H9 (cell line): ENCODE measurements at regions not wholly inside any gene's neighbourhood (a gene's known extent, or its start where the extent isn't known, plus 50 kb on each side); places are given as distances from the start of the nearest gene placed in this dataset.
A peak's percentile ranks its signal among the peaks of the same experiment; 100 is the strongest.

Experiments used
- DNase-seq: peaks from one replicate; pipeline ENCODE4 v3.0.0-alpha.2; 2017
- H2AFZ ChIP-seq: one replicate; pipeline ENCODE4 v1.6.1; 2013; ENCODE audit warnings: mild to moderate bottlenecking, low read length, control low read depth, moderate library complexity
- H2AK5ac ChIP-seq: 2 replicates; pipeline ENCODE4 v1.6.1; 2013; ENCODE audit warnings: low read length, control low read depth, mixed read lengths; ENCODE audit not compliant: insufficient read length
- H2BK120ac ChIP-seq: one replicate; pipeline ENCODE4 v1.6.1; 2013; ENCODE audit warnings: low read depth, mild to moderate bottlenecking, low read length, control low read depth, inconsistent platforms; ENCODE audit not compliant: poor library complexity, severe bottlenecking
- H2BK12ac ChIP-seq: 2 replicates; pipeline ENCODE4 v1.6.1; 2013; ENCODE audit warnings: low read length, control low read depth, mixed read lengths, low read depth; ENCODE audit not compliant: insufficient read length
- H2BK15ac ChIP-seq: 2 replicates; pipeline ENCODE4 v1.6.1; 2013; ENCODE audit warnings: low read depth, low read length, control low read depth
- H2BK20ac ChIP-seq: one replicate; pipeline ENCODE4 v1.6.1; 2013; ENCODE audit warnings: low read depth, mild to moderate bottlenecking, low read length, control low read depth, inconsistent platforms; ENCODE audit not compliant: poor library complexity, severe bottlenecking
- H2BK5ac ChIP-seq: 2 replicates; pipeline ENCODE4 v1.6.1; 2013; ENCODE audit warnings: low read length, control low read depth, mixed read lengths; ENCODE audit not compliant: insufficient read length
- H3K14ac ChIP-seq: 2 replicates; pipeline ENCODE4 v1.6.1; 2013; ENCODE audit warnings: low read length, control low read depth; ENCODE audit not compliant: insufficient read depth
- H3K18ac ChIP-seq: 2 replicates; pipeline ENCODE4 v1.6.1; 2013; ENCODE audit warnings: low read depth, mild to moderate bottlenecking, mixed read lengths, low read length, control low read depth; ENCODE audit not compliant: insufficient read length
- H3K23ac ChIP-seq: 2 replicates; pipeline ENCODE4 v1.6.1; 2013; ENCODE audit warnings: low read length, control low read depth, mixed read lengths, low read depth; ENCODE audit not compliant: insufficient read length
- H3K23me2 ChIP-seq: 2 replicates; pipeline ENCODE4 v1.6.1; 2013; ENCODE audit warnings: low read depth, mild to moderate bottlenecking, mixed read lengths, low read length, control low read depth; ENCODE audit not compliant: insufficient read length, poor library complexity, severe bottlenecking
- H3K27ac ChIP-seq: 2 replicates; pipeline ENCODE4 v1.5.1; 2013; ENCODE audit warnings: low read length, control low read depth, mixed read lengths, low read depth; ENCODE audit not compliant: insufficient read length
- H3K27me3 ChIP-seq: 2 replicates; pipeline ENCODE4 v1.6.1; 2013; ENCODE audit warnings: low read length, control low read depth, inconsistent platforms; ENCODE audit not compliant: insufficient read depth
- H3K4ac ChIP-seq: 2 replicates; pipeline ENCODE4 v1.6.1; 2013; ENCODE audit warnings: low read depth, mild to moderate bottlenecking, control low read depth, inconsistent platforms, low read length, moderate library complexity
- H3K4me1 ChIP-seq: 2 replicates; pipeline ENCODE4 v1.6.1; 2013; ENCODE audit warnings: low read length, control low read depth, inconsistent platforms; ENCODE audit not compliant: insufficient read depth
- H3K4me2 ChIP-seq: 2 replicates; pipeline ENCODE4 v1.6.1; 2013; ENCODE audit warnings: low read length, control low read depth, mixed read lengths; ENCODE audit not compliant: insufficient read length, insufficient read depth
- H3K56ac ChIP-seq: 2 replicates; pipeline ENCODE4 v1.6.1; 2013; ENCODE audit warnings: low read depth, mild to moderate bottlenecking, mixed read lengths, low read length, control low read depth; ENCODE audit not compliant: insufficient read length
- H3K79me1 ChIP-seq: 2 replicates; pipeline ENCODE4 v1.6.1; 2013; ENCODE audit warnings: low read depth, mild to moderate bottlenecking, moderate library complexity, low read length, control low read depth, inconsistent platforms; ENCODE audit not compliant: insufficient read depth, poor library complexity, severe bottlenecking
- H3K79me2 ChIP-seq: 2 replicates; pipeline ENCODE4 v1.6.1; 2013; ENCODE audit warnings: low read length, control low read depth, inconsistent platforms; ENCODE audit not compliant: insufficient read depth
- H3K9ac ChIP-seq: 2 replicates; pipeline ENCODE4 v1.6.1; 2013; ENCODE audit warnings: low read length, control low read depth, mixed read lengths; ENCODE audit not compliant: insufficient read length; ENCODE audit errors: extremely low read depth
- H3K9me3 ChIP-seq: one replicate; pipeline ENCODE4 v1.6.1; 2013; ENCODE audit warnings: low read depth, low read length, inconsistent platforms; ENCODE audit not compliant: control insufficient read depth
- H3T11ph ChIP-seq: one replicate; pipeline ENCODE4 v1.6.1; 2013; ENCODE audit warnings: mild to moderate bottlenecking, low read length, control low read depth, inconsistent platforms
- H4K20me1 ChIP-seq: one replicate; pipeline ENCODE4 v1.6.1; 2013; ENCODE audit not compliant: control insufficient read depth, insufficient read length, insufficient read depth
- H4K5ac ChIP-seq: 2 replicates; pipeline ENCODE4 v1.6.1; 2013; ENCODE audit warnings: low read depth, mild to moderate bottlenecking, mixed read lengths, low read length, control low read depth; ENCODE audit not compliant: insufficient read length
- H4K8ac ChIP-seq: replicated peaks from 2 replicates; pipeline ENCODE4 v1.6.1; 2013; ENCODE audit warnings: low read length, control low read depth, mixed read lengths, low read depth; ENCODE audit not compliant: insufficient read length
- H4K91ac ChIP-seq: 2 replicates; pipeline ENCODE4 v1.6.1; 2013; ENCODE audit warnings: low read depth, mild to moderate bottlenecking, moderate library complexity, mixed read lengths, low read length, control low read depth; ENCODE audit not compliant: insufficient read length
- H3K27ac Mint-ChIP-seq, 3 experiments: 2 replicates in 2 of 3; 3 replicates in 1 of 3; pipeline ENCODE4 v1.8.0; 2020 to 2021; ENCODE audit warnings: mixed read lengths in 3 of 3, mild to moderate bottlenecking in 1 of 3, moderate library complexity in 1 of 3
- H3K27me3 Mint-ChIP-seq: 2 replicates; pipeline ENCODE4 v1.8.0; 2021; ENCODE audit warnings: low read depth, mild to moderate bottlenecking, moderate library complexity, mixed read lengths
- H3K36me3 Mint-ChIP-seq, 3 experiments: 2 replicates in 2 of 3; 3 replicates in 1 of 3; pipeline ENCODE4 v1.8.0; 2020 to 2021; ENCODE audit warnings: low read depth in 3 of 3, mixed read lengths in 3 of 3; ENCODE audit not compliant: insufficient read depth in 1 of 3
- H3K4me1 Mint-ChIP-seq, 2 experiments: 2 replicates each; pipeline ENCODE4 v1.8.0; 2020; ENCODE audit warnings: mixed read lengths in 2 of 2
- H3K4me3 Mint-ChIP-seq, 2 experiments: 2 replicates in 1 of 2; 3 replicates in 1 of 2; pipeline ENCODE4 v1.8.0; 2020 to 2021; ENCODE audit warnings: mild to moderate bottlenecking in 2 of 2, mixed read lengths in 2 of 2, moderate library complexity in 1 of 2
- H3K9me3 Mint-ChIP-seq, 2 experiments: 2 replicates in 1 of 2; 3 replicates in 1 of 2; pipeline ENCODE4 v1.8.0; 2020; ENCODE audit warnings: mild to moderate bottlenecking in 2 of 2, mixed read lengths in 2 of 2, moderate library complexity in 1 of 2
- WGBS: extraction: QIAGEN DNeasy Blood & Tissue Kit; methylation state at CpG from one replicate; pipeline ENCODE4 v1.1.7; 2013; ENCODE audit warnings: missing lambda C conversion rate, low lambda C conversion rate, mixed read lengths; ENCODE audit not compliant: insufficient read length; ENCODE audit errors: extremely low coverage; 5-methylcytosine and 5-hydroxymethylcytosine counted together
- TF ChIP-seq, protein P1 (sequence below): fragments of 200-600 bp; sonication (generic); conservative IDR thresholded peaks from 3 replicates; pipeline ENCODE4 v1.8.0; 2021; ENCODE audit warnings: antibody characterized with exemption, mild to moderate bottlenecking

DNA sequence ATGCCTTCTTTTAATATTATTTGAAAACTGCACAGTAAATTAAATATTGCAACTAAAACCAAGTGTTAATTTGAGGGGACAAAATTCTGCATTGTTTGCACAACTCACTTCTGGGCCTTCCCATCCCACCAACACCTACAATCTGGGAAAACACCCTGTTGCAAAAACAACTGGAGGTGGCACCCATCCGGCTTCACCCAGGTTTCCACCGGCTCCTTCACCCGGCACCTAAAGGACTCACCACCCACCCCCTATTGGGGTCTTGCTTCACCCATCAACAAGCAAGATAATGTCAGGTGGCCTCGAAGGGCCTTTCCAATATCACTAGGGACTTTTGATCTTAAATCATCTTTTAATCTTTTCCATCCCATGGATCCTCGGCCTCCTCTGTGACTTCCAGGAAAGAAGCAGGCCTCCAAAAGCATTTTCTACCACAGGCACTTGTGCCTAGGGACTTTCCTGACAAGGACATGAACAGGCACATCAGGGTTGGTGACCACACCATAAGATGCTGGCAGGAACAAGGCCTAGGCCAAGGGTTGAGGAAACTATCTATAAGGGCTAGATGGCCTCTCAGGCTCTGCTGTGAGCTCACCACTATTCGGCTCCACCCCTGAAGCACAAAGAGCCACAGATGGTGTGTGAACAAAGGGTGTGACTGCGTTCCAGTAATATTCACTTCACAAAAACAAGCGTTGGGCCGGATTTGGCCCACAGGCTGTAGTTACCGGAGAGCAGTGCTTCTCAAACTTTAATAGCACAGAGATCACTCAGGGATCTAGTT is 205.1 kb downstream of the AUH start:
- H3K9me3 ChIP-seq, result peaks cover 7% of the 10 kb centered on the region
- H3K14ac ChIP-seq, result no peak overlapping the region
- no peak overlapping the region for H2BK12ac ChIP-seq
- Mint-ChIP-seq H3K4me3 (no peak overlapping the region), H3K27me3 (peaks cover 8% of the 10 kb centered on the region), H3K27ac (peak overlapping the region in 1 of 3 experiments; percentile 52; a peak in 1 of 7 replicates), H3K36me3 (peaks cover 11 to 15% (median 11%) of the 10 kb centered on the region in 3 experiments; a peak in 6 of 7 replicates), H3K4me1 (peaks cover 3 to 4% of the 10 kb centered on the region in 2 experiments; a peak in 2 of 4 replicates), H3K9me3 (peaks cover 19 to 26% of the 10 kb centered on the region in 2 experiments)
- no peak for DNase-seq
- H3K23me2 ChIP-seq, result no peaks in the 10 kb centered on the region
- H4K20me1 ChIP-seq, result no peaks in the 10 kb centered on the region
- no peaks in the 10 kb centered on the region for H3K79me1 ChIP-seq
- no peak overlapping the region for H2BK15ac ChIP-seq
- H2BK5ac ChIP-seq, result no peak overlapping the region
- no peak overlapping the region for H2AFZ ChIP-seq
- no peak overlapping the region for H3K56ac ChIP-seq
- no CpG with 5 or more reads among the region's 10 CpGs for WGBS
- TF ChIP-seq, protein P1, sequence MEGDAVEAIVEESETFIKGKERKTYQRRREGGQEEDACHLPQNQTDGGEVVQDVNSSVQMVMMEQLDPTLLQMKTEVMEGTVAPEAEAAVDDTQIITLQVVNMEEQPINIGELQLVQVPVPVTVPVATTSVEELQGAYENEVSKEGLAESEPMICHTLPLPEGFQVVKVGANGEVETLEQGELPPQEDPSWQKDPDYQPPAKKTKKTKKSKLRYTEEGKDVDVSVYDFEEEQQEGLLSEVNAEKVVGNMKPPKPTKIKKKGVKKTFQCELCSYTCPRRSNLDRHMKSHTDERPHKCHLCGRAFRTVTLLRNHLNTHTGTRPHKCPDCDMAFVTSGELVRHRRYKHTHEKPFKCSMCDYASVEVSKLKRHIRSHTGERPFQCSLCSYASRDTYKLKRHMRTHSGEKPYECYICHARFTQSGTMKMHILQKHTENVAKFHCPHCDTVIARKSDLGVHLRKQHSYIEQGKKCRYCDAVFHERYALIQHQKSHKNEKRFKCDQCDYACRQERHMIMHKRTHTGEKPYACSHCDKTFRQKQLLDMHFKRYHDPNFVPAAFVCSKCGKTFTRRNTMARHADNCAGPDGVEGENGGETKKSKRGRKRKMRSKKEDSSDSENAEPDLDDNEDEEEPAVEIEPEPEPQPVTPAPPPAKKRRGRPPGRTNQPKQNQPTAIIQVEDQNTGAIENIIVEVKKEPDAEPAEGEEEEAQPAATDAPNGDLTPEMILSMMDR, result no peak
- H2BK20ac ChIP-seq, result no peak overlapping the region
- H3K9ac ChIP-seq, result no peak overlapping the region
- H3K4me2 ChIP-seq, result no peak overlapping the region
- no peak overlapping the region for H3T11ph ChIP-seq
- H3K27me3 ChIP-seq, result no peaks in the 10 kb centered on the region
- H3K23ac ChIP-seq, result no peak overlapping the region
- no peaks in the 10 kb centered on the region for H3K4me1 ChIP-seq
- no peak overlapping the region for H2AK5ac ChIP-seq
- no peak overlapping the region for H2BK120ac ChIP-seq
- H3K18ac ChIP-seq, result no peak overlapping the region
- H3K27ac ChIP-seq, result no peak overlapping the region
- no peak overlapping the region for H4K91ac ChIP-seq
- H3K79me2 ChIP-seq, result no peaks in the 10 kb centered on the region
- H4K8ac ChIP-seq, result no peak overlapping the region
- H4K5ac ChIP-seq, result no peak overlapping the region
- H3K4ac ChIP-seq, result no peak overlapping the region
